HG03354 (cell line): ENCODE measurements at regions not wholly inside any gene's neighbourhood (a gene's known extent, or its start where the extent isn't known, plus 50 kb on each side); places are given as distances from the start of the nearest gene placed in this dataset.
"Not testable (repeated sequence)": the region's sequence is repeated elsewhere in the genome, so short reads cannot be mapped to it uniquely, and the experiment has no call there.

ENCODE experiments used
- ATAC-seq: cut with Tn5 transposase; IDR thresholded peaks from one replicate; pipeline ENCODE4 v1.9.1; 2021; ENCODE audit warnings: mild to moderate bottlenecking; ENCODE audit not compliant: unreplicated experiment, poor library complexity, severe bottlenecking

GRCh38 chr18:39211461-39211860 is 1645.9 kb upstream of the CELF4 start:
- no peak for ATAC-seq

DNA sequence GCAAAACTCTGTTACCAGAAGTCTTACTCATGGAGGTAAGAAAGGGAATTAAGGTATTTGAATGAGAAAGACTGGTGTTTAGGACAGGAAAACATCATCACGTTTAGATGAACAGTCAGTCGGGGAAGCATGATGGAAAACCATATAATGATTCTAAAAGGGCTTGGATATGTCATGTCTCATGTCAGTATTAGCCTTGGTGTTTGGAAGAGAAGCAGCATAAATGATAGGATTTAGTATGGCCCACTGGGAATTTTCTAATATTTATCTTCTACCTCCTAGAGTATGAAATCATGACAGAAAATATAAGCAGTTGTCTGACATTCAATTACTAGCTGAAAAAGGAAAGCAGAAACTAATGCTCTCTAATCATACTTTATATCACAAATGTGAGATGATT is 1643.6 kb upstream of the CELF4 start:
- no peak for ATAC-seq

DNA sequence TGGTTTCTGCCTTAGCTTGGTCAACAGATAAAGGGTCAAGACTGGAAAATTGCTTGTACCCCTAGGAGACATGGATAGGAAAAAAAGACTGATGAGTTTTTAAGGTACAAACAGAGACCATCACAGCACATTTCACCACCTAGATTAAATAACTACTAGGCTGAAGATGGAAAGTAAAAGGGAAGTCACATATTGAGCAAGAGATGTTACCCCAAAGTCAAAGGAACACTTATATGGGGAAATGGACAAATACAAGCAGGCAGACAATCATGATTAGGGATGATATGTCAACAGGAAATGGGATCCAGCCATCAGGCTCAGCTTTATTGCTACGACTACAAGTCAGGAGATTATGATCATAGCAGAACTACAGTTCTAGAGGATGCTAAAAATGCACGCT is 1643.1 kb upstream of the CELF4 start:
- ATAC-seq = no peak

DNA sequence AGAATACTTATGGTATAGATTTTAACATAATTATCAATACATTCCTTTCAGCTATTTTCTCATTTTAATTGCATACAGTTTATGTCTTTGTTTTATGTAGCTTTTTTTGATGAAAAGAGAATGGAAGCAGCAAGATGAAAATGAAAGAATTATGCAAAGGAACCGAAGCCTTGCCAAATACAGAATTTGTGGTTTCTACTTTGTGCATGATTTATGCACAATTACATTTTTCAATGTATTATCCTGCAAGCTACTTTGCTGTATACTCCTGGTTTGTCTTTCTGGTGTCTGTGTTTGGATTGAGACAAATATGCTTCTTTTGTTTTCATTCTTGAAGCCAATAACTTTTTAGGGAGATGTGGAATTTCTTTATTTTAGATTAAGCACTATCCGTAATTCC is 1642.6 kb upstream of the CELF4 start:
- no peak for ATAC-seq

DNA sequence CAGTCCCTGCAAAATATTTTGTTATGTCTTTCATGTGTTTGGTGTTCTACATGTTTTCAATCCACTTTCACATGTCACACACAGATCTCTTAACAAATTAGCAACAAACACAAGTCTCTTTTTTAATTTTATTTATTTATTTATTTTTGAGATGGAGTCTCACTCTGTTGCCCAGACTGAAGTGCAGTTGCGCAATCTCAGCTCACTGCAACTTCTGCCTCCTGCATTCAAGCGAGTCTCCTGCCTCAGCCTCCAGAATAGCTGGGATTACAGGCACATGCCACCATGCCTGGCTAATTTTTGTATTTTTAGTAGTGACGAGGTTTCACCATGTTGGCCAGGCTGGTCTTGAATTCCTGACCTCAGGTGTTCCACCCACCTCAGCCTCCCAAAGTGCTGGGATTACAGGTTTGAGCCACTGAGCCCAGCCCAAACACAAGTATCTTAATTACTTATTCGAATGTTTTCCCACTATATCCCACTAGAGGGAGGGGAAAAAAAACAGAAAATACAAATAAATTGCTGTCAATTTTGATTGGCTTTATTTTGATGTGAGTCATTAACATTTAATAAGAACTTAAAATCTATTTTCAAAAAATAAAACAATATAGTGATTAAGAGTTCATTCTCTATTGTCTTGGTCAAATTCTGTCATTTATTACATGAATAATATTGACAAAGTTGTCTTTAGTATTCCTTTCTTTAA is 1641.0 kb upstream of the CELF4 start:
- ATAC-seq = not testable (repeated sequence)

DNA sequence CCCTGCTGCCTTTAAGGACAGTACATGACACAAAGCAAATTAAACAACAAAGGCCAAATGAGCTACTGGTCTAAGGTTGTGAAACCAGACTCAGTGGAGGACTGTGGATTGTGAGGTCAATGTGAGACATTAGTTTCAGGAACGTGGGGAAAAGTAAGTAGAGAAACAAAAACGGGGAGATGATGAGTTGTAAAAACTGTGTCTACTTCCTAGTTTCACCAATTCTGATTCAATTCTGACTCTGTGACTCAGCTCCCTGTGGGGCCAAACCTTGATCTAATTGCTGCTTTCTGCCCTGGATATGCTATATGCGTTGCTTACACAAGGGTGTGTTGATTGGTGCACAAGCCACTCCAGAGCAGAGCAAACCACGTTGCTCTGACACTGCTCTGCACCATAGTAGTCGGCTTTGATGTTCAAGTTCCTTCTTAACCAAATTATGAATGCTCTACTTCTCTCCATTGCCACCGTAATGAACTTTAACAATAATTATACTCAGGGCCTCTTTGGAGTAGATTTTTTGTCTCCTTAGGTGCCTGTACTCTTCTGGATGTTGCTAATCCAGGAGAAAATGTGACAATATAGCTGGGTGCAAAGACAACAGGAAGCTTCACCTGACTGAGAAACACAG is 1640.1 kb upstream of the CELF4 start:
- no peak for ATAC-seq

DNA sequence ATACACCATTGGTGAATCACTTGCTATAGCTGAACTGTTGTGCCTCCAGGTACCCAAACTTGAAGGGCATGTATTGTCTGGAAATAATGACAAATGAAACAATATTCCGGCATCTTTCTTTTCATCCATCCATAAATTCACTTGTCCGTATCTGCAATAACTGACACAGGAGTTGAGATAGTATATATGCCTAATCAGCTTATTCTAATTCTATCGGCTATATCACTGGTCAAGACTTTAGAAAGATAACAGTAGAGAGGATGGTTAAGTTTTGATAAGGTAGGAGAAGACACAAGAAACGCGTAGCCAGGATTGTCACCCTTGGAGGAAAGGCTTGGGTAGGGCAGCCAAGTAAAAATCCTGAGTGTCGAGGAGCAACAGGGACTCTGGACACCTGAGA is 1634.6 kb upstream of the CELF4 start:
- no peak for ATAC-seq

GRCh38 chr18:39199231-39199855 is 1633.7 kb upstream of the CELF4 start:
- no peak for ATAC-seq

GRCh38 chr18:39198376-39198775 is 1632.8 kb upstream of the CELF4 start:
- no peak for ATAC-seq

DNA sequence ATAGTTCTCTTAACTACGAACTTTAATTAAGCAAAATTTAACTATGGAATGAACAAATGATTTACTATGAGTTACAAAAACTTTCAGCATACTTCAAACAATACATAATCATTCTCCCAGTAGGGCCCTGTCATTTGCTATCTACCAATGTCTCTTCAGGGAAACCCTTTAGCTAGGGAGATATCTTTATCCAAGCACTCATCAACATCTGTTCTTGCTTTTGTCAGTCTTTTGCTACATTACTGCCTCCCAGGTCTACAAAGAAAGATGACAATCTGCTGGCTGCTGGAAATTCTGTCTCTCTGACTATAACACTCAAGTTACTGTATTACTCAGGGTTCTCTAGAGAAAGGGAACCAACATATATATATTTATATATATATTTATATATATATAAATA is 1626.3 kb upstream of the CELF4 start:
- no peak for ATAC-seq

- ATAC-seq = no peak
These were observed 1625.5 kb upstream of the CELF4 start for GRCh38 chr18:39191058-39191457.

GRCh38 chr18:39190508-39190907 is 1624.9 kb upstream of the CELF4 start:
- ATAC-seq = no peak

DNA sequence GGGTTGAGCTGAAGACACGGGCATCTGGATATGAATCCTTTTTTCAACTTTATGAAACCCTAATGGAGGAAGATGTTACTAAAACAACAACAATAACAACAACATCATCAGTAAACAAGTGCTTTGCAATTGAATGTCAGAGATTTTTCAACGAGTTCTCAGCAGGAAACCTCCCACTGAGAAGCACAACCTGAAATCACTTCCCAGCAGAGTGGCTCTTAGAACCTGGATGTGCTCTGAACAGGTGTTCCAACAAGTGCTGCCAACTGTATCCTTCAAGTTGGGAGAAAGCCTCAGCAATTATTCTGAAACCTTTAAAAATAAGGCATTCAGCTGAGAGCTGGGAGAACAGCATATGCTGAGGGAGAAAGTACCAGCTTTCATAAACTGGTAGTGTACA is 1622.7 kb upstream of the CELF4 start:
- no peak for ATAC-seq

- no peak for ATAC-seq
These were observed 1620.4 kb upstream of the CELF4 start for GRCh38 chr18:39186008-39186407.

DNA sequence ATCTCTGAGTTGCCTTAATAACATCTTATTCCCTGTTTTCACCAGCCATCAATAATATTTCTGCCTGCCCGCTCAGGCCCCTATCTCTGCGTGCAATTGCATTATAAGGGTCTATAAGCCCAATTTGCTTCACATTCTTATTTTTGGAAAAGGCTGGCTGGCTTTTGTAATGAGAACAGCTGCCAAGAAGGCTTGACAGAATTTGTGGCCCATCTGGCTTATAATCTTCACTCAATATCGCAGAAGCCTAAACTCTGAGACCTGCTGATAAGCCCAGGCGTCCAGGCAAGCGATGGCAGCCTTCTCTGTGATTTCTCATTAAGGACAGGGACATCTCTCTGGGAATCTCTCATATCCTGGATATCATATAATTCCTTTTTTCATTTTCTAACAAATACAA is 1618.6 kb upstream of the CELF4 start:
- ATAC-seq = no peak

DNA sequence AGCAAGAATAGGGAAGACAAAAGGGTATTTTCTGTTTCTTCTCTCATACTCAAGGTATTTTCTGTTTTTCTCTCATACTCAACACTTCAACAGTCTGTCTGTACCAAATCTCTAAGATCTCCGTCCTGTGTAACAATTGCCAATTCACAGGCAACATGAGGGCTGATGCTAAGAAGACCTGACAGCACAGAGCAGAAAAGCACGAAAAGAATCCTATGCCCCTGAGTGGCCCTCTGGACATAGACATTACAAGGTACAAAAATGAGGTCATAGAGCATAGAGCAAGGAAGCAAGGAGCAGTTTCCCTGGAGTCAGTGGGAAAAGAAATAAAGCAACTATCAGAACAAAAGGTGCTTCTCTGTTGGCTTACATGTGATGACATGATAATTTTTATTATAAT is 1612.6 kb upstream of the CELF4 start:
- ATAC-seq = no peak

- ATAC-seq = no peak
These were observed 1607.3 kb upstream of the CELF4 start for GRCh38 chr18:39172695-39173421.

DNA sequence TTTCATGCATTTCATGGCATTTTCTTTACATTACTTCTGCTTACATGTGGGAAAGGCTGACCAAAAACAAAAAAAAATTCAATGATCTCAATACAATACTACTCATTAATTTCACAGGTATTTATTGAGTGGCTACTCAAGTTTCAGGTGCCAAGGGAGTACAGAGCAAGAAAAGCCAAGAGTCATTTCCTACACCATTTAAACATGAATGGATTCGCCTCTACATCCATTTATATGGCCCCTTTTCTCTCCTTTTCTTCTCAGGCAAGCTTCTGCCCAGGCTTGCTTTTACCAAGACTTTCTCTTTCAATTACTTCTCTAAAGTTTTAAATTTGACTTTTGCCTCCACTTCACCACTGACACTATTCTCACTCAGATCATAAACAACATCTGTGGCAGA is 1603.1 kb upstream of the CELF4 start:
- no peak for ATAC-seq

- no peak for ATAC-seq
These were observed 1602.4 kb upstream of the CELF4 start for GRCh38 chr18:39167990-39168389.

GRCh38 chr18:39166776-39167175 is 1601.2 kb upstream of the CELF4 start:
- ATAC-seq = no peak
